HG02610 (cell line): ENCODE measurements at regions not wholly inside any gene's neighbourhood (a gene's known extent, or its start where the extent isn't known, plus 50 kb on each side); places are given as distances from the start of the nearest gene placed in this dataset.
"Not testable (repeated sequence)": the region's sequence is repeated elsewhere in the genome, so short reads cannot be mapped to it uniquely, and the experiment has no call there.

Experiments used
- ATAC-seq: cut with Tn5 transposase; IDR thresholded peaks from one replicate; pipeline ENCODE4 v1.9.1; 2021; ENCODE audit warnings: mild to moderate bottlenecking, moderate library complexity; ENCODE audit not compliant: unreplicated experiment

DNA sequence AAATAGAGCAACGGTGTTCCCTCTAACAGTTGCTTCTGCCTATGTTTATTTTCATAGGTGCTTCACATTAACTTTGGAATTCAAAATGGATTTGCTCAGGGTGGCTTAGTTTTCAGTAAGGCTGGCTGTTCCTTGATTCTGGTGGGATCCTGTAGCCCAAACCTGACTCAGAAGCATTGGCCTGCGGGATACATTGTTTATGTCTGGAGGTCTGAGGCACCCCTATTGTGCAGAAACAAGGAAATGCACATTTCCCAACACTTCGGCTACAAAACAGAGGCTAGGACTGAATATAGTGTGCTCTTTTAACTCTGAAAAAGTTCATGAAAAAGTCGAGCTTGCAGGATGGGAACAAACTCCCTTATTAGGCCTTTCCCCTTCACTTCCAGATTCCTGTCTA is 133.8 kb upstream of the F3 start:
- ATAC-seq: no peak

- no peak for ATAC-seq
These were observed 133.3 kb upstream of the F3 start for GRCh38 chr1:94674876-94675275.

DNA sequence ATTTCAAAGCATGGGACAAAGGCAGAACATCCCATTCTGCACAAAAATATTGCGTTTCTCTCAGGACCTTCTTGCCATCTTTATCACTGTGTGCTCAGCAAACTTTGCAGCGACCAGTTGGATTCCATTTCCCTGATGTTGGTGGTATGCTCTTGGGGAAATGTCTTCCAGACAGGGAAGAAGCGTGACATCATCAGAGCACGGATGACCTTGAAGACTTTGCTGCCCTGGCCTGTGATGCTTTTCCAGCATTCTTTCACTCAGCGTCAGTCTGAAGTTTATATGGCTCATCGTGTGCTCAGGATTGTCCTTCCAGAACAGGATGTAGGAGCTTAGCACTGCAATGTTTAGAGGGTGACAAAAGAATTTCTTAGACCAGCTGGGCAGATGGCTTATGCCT is 131.4 kb upstream of the F3 start:
- ATAC-seq: no peak

GRCh38 chr1:94672001-94672400 is 130.4 kb upstream of the F3 start:
- ATAC-seq: no peak

- ATAC-seq: no peak
These were observed 128.7 kb upstream of the F3 start for GRCh38 chr1:94670273-94670672.

DNA sequence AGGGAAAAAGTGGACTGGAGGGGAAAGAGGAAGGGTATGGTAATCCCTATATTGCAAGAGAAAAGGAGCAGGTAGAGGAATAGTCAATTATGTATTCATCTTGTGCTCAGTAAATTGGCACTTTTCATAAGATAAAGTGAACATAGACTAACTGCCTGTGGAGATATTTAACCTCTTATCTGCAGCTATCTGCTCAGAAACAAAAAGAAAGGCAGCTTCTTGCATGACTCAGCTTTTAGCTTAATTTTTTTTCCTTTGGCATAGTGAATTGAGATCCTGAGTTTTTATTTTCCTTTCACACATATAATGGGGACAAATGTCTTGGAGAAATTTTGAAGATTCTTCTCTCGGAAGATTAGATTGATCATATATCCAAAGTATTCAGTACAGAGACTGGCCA is 127.6 kb upstream of the F3 start:
- no peak for ATAC-seq

GRCh38 chr1:94668528-94668927 is 127.0 kb upstream of the F3 start:
- no peak for ATAC-seq

- no peak for ATAC-seq
These were observed 126.3 kb upstream of the F3 start for GRCh38 chr1:94667818-94668217.

DNA sequence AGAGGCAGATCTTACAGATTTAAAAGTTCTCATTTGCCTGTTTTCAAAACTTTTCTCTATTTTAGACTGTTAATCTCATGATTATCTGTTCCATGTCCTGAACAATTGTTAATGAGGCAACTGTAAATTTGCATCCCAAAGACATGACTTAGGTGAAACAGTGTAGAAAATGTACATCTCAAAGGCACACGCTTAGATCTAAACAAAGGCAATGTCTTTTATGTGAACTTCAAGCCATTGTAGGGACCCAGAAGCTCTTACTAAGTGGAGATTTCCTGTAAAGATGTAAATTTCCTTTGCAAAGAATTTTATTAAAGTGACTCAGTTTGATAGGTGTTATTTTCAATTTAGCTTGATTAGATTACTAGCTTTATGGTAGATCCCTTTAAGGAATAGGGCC is 125.2 kb upstream of the F3 start:
- ATAC-seq: no peak

GRCh38 chr1:94661431-94661932 is 119.9 kb upstream of the F3 start:
- no peak for ATAC-seq

- ATAC-seq: no peak
These were observed 119.4 kb upstream of the F3 start for GRCh38 chr1:94660994-94661393.

DNA sequence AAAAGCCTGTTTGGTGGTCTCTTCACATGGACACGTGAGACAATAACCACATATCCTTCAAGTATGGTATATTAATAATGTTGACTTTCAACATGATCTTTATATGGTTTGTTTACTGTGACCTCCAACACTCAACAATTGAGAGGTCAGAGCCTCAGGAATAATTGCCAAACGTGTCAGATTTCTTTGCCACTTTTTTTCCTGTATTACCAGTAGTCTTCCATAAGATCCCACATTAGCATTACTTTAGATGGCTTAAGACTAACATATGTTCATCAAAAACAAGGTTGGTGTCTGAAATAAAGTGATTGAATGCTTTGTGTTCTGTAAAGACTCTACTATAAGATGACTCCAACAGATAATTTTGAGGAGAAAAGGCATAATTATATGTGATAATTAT is 118.7 kb upstream of the F3 start:
- no peak for ATAC-seq

- not testable (repeated sequence) for ATAC-seq
These were observed 117.6 kb upstream of the F3 start for GRCh38 chr1:94659202-94659601.

DNA sequence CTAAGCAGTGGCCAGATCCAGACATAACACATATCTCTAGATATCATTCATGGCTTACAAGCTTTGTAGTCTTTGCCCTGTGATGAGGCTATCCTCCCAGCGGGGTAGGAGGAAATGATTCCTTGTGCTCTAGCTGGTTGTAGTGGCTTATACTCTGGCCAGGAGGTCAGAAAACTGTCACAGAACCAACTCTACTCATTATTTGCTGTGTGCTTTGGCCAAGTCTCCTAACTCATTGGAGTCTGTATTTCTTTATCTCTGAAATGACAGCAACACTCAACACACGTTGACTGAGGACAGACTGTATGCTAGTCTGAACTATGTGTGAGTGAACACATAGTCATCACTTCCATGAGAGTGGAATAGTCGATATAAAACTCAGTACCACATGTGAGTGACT is 116.7 kb upstream of the F3 start:
- ATAC-seq: no peak

- ATAC-seq: not testable (repeated sequence)
These were observed 116.2 kb upstream of the F3 start for GRCh38 chr1:94657776-94658175.

- ATAC-seq: no peak
These were observed 115.4 kb upstream of the F3 start for GRCh38 chr1:94656967-94657366.

DNA sequence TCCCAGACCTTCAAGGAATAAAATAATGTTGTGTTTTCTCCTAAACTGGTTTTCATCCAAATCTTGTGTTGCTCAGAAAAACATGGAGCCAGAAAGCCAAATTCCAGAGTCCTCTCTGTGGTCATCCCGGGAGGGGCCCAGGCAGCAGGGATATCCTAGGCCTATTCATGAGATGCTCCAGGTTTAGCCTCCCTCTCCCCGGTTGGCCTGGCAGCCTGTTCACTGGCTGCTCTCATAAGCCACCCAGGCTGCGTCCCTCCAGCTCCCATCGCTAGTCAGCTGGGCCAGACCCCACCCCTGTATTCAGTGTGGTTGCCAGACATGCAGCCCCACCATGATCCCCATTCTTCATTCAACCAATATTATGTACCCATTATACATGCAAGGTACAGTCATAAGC is 113.4 kb upstream of the F3 start:
- ATAC-seq: no peak

- no peak for ATAC-seq
These were observed 112.9 kb upstream of the F3 start for GRCh38 chr1:94654459-94654858.

- no peak for ATAC-seq
These were observed 112.5 kb upstream of the F3 start for GRCh38 chr1:94654031-94654430.

- ATAC-seq: no peak
These were observed 111.9 kb upstream of the F3 start for GRCh38 chr1:94653454-94653853.

DNA sequence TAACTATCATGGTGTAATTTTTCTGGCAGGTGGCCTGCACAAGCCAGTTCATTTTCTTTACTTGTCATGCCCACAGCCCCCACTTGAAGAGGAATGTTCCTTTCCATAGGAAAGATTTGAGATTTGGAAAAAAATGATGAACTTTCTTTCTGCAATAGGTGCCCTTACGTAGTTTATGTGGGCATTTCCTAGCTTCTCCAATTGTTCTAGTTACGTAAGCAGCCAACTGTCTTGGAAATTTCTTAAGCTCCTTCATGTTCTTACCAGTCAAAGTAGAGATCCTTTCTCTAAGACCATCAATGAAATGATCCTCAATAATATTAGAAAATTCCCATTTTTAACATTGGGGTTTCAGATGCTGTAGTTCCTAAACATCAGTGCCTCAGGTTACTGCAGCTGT is 109.5 kb upstream of the F3 start:
- no peak for ATAC-seq

GRCh38 chr1:94650301-94650700 is 108.7 kb upstream of the F3 start:
- ATAC-seq: no peak

DNA sequence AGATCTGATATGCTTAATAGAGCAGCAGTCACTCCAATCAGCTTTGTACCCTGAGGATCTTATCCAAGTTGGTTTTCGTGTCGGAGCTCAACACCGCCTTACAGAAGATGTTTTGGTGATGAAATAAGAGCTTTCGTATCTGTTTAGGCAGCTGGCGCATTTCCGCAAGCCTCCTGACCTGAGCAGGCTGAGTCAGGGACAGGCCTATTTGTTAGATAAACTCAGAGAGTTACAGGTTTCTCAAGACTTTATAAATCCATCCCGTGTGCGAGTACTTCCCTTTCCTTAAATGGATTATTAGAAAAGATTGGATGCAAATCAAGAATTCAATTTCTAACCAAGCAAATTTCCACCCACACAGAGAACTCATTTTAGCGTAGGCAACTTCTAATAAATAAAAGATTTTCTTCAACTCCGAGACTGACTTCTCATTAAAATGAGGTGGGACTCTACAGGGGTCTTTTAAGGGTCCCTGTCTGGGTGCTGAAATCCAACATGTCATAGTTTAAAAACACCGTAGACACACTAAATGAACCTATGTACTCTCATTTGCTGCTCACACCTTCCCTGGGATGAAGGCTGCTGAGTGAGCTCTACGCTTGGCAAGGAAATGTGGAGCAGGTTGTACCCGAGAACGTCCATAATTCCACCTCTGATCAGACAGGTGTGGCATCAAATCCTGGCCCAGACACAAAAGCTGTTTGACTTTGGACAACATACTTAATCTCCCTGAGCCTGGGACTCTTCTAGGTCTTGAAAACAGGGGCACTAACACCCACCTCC is 106.9 kb upstream of the F3 start:
- no peak for ATAC-seq
